Cardiac fibroblast (primary cell): ENCODE measurements at regions not wholly inside any gene's neighbourhood (a gene's known extent, or its start where the extent isn't known, plus 50 kb on each side); places are given as distances from the start of the nearest gene placed in this dataset.

Source experiments
- DNase-seq, 2 donors: peaks; one replicate each; pipeline versions ENCODE4 v3.0.0 to v3.0.0-alpha.2; 2010; ENCODE audit warnings: low read depth in 2 of 2
- H3K4me3 ChIP-seq, 2 donors: replicated peaks in 1 of 2; 1 replicate in 1 of 2; 2 replicates in 1 of 2; pipeline ENCODE4 v1.5.1; 2011; ENCODE audit warnings: low read depth in 2 of 2, low read length in 2 of 2, mild to moderate bottlenecking in 2 of 2, moderate library complexity in 1 of 2
- CTCF ChIP-seq: IDR thresholded peaks from one replicate; pipeline ENCODE4 v1.5.1; 2011; ENCODE audit warnings: low read depth, mild to moderate bottlenecking, low read length, inconsistent platforms

- TF ChIP-seq CTCF, result no peak
- no peak for DNase-seq
- no peak overlapping the region for H3K4me3 ChIP-seq
These were observed 163.1 kb downstream of the TTLL2 start for GRCh38 chr6:167487749-167488664.

GRCh38 chr6:167491438-167492099, 166.7 kb downstream of the TTLL2 start:
- no peak overlapping the region for H3K4me3 ChIP-seq
- DNase-seq, result no peak
- TF ChIP-seq CTCF, result no peak

- H3K4me3 ChIP-seq, result no peak overlapping the region
- peak in 1 of 2 donors; percentile 7 for DNase-seq
- no peak for TF ChIP-seq CTCF
These were observed 167.2 kb downstream of the TTLL2 start for GRCh38 chr6:167492100-167492449.

GRCh38 chr6:167493310-167493709, 168.4 kb downstream of the TTLL2 start:
- no peak for TF ChIP-seq CTCF
- H3K4me3 ChIP-seq, result no peak overlapping the region
- DNase-seq, result no peak

- DNase-seq, result peak in 1 of 2 donors; percentile 61
- H3K4me3 ChIP-seq, result no peak overlapping the region
- TF ChIP-seq CTCF, result no peak
These were observed 169.3 kb downstream of the TTLL2 start for GRCh38 chr6:167493976-167494697.

GRCh38 chr6:167494698-167495435, 170.0 kb downstream of the TTLL2 start:
- H3K4me3 ChIP-seq, result no peak overlapping the region
- DNase-seq, result no peak
- no peak for TF ChIP-seq CTCF
